Activated naive CD4-positive, alpha-beta T cell (primary cell): ENCODE measurements at regions not wholly inside any gene's neighbourhood (a gene's known extent, or its start where the extent isn't known, plus 50 kb on each side); places are given as distances from the start of the nearest gene placed in this dataset.

Experiments
- DNase-seq, 4 experiments: peaks; one replicate each; lab custom pipeline; 2025; lab: John Stamatoyannopoulos, UW

- DNase-seq = no peak
These were observed 1262.7 kb upstream of the MIR17HG start for GRCh38 chr13:90084684-90085290.

- no peak for DNase-seq
These were observed 1258.4 kb upstream of the MIR17HG start for GRCh38 chr13:90089051-90089450.

GRCh38 chr13:90091611-90092010 lies 1255.9 kb upstream of the MIR17HG start:
- DNase-seq = no peak

- DNase-seq = no peak
These were observed 1253.1 kb upstream of the MIR17HG start for GRCh38 chr13:90094357-90094756.

- DNase-seq = no peak
These were observed 1248.9 kb upstream of the MIR17HG start for GRCh38 chr13:90098577-90098976.

- DNase-seq = no peak
These were observed 1247.6 kb upstream of the MIR17HG start for GRCh38 chr13:90099847-90100246.

GRCh38 chr13:90103099-90103784 lies 1244.2 kb upstream of the MIR17HG start:
- DNase-seq = no peak

- no peak for DNase-seq
These were observed 1242.7 kb upstream of the MIR17HG start for GRCh38 chr13:90104764-90105163.

GRCh38 chr13:90105276-90105675 lies 1242.2 kb upstream of the MIR17HG start:
- no peak for DNase-seq

GRCh38 chr13:90105849-90106496 lies 1241.5 kb upstream of the MIR17HG start:
- no peak for DNase-seq

GRCh38 chr13:90107661-90108060 lies 1239.8 kb upstream of the MIR17HG start:
- no peak for DNase-seq

GRCh38 chr13:90108547-90108946 lies 1238.9 kb upstream of the MIR17HG start:
- DNase-seq = no peak

GRCh38 chr13:90116121-90116520 lies 1231.4 kb upstream of the MIR17HG start:
- DNase-seq = no peak

GRCh38 chr13:90118467-90119071 lies 1228.9 kb upstream of the MIR17HG start:
- DNase-seq = no peak

GRCh38 chr13:90120026-90120425 lies 1227.5 kb upstream of the MIR17HG start:
- DNase-seq = no peak

GRCh38 chr13:90121784-90122183 lies 1225.7 kb upstream of the MIR17HG start:
- no peak for DNase-seq

GRCh38 chr13:90122531-90122930 lies 1225.0 kb upstream of the MIR17HG start:
- no peak for DNase-seq

- no peak for DNase-seq
These were observed 1211.9 kb upstream of the MIR17HG start for GRCh38 chr13:90135558-90135957.

- no peak for DNase-seq
These were observed 1205.2 kb upstream of the MIR17HG start for GRCh38 chr13:90142251-90142650.

- no peak for DNase-seq
These were observed 1193.1 kb upstream of the MIR17HG start for GRCh38 chr13:90154311-90154960.

GRCh38 chr13:90156390-90156789 lies 1191.1 kb upstream of the MIR17HG start:
- DNase-seq = no peak

- DNase-seq = no peak
These were observed 1178.5 kb upstream of the MIR17HG start for GRCh38 chr13:90168953-90169352.
